H1 (cell line): ENCODE measurements at regions not wholly inside any gene's neighbourhood (a gene's known extent, or its start where the extent isn't known, plus 50 kb on each side); places are given as distances from the start of the nearest gene placed in this dataset.

Source experiments
- ASH2L ChIP-seq: fragments of 200-600, 300-600 bp; sonication (generic); IDR thresholded peaks from one replicate; pipeline ENCODE4 v1.7.1; 2017; ENCODE audit warnings: low read length
- SIN3A ChIP-seq, 2 experiments: IDR thresholded peaks in 1 of 2; conservative IDR thresholded peaks in 1 of 2; 2 replicates each; pipeline ENCODE4 v1.6.1; 2011 to 2012; ENCODE audit warnings: low read length in 2 of 2, improper control_type of control experiment in 1 of 2, low read depth in 1 of 2, mild to moderate bottlenecking in 1 of 2
- TF ChIP-seq, protein P1 (sequence below), 3 experiments: IDR thresholded peaks; 1 replicate in 2 of 3; 2 replicates in 1 of 3; pipeline versions ENCODE4 v1.5.1 to v1.6.1; 2011; ENCODE audit warnings: low read length in 3 of 3, mild to moderate bottlenecking in 3 of 3, inconsistent platforms in 2 of 3, low read depth in 1 of 3, moderate library complexity in 1 of 3; ENCODE audit not compliant: insufficient read depth in 1 of 3; ENCODE audit errors: control extremely low read depth in 1 of 3

DNA sequence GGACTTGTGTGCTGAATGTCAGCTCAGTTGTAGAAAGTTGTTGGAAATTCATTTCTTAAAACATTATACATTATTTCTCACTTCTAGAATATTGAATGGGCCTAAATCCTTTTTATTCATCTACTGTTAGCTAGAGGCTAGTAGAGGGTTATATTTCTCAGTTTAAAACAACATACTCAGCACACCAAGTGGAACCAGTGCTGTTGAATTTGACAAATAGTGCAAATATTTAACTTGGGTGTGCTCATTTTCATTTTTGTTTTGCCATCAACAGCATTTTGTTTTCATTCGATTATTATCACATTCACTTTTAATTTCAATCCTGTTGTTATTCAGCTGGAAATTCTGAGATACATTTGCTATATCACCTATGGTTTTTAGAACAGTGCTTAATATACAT lies 269.4 kb upstream of the PEX5L start:
- no peak for TF ChIP-seq SIN3A (conservative IDR thresholded peaks at IDR 0.05 in 1 of 2, IDR thresholded peaks at IDR 0.05 in 1 of 2; ENCODE audit: low read depth in 1 of 2, low read length in 2 of 2)
- no peak for TF ChIP-seq ASH2L
- TF ChIP-seq, protein P1, sequence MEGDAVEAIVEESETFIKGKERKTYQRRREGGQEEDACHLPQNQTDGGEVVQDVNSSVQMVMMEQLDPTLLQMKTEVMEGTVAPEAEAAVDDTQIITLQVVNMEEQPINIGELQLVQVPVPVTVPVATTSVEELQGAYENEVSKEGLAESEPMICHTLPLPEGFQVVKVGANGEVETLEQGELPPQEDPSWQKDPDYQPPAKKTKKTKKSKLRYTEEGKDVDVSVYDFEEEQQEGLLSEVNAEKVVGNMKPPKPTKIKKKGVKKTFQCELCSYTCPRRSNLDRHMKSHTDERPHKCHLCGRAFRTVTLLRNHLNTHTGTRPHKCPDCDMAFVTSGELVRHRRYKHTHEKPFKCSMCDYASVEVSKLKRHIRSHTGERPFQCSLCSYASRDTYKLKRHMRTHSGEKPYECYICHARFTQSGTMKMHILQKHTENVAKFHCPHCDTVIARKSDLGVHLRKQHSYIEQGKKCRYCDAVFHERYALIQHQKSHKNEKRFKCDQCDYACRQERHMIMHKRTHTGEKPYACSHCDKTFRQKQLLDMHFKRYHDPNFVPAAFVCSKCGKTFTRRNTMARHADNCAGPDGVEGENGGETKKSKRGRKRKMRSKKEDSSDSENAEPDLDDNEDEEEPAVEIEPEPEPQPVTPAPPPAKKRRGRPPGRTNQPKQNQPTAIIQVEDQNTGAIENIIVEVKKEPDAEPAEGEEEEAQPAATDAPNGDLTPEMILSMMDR (IDR thresholded peaks at IDR 0.05; ENCODE audit: control extremely low read depth in 1 of 3, insufficient read depth in 1 of 3, low read depth in 1 of 3, low read length in 3 of 3) = no peak
